T47D (cell line): ENCODE measurements at regions not wholly inside any gene's neighbourhood (a gene's known extent, or its start where the extent isn't known, plus 50 kb on each side); places are given as distances from the start of the nearest gene placed in this dataset.
A peak's percentile ranks its signal among the peaks of the same experiment; 100 is the strongest.
"Not testable (repeated sequence)": the region's sequence is repeated elsewhere in the genome, so short reads cannot be mapped to it uniquely, and the experiment has no call there.

Experiments used
- DNase-seq, 2 experiments: peaks; one replicate each; pipeline versions ENCODE4 v3.0.0 to v3.0.0-alpha.2; 2011 to 2012; ENCODE audit warnings: low read depth in 1 of 2, low spot score in 1 of 2
- JUND ChIP-seq: IDR thresholded peaks from 2 replicates; pipeline ENCODE4 v1.6.1; 2012; ENCODE audit warnings: low read depth
- in situ Hi-C: cut with HindIII; loops from 2 replicates; pipeline ENCODE4 v1.10.0; 2016; ENCODE audit warnings: low sequenced_read_pairs, low pct_unique_long_range_greater_than_20kb

- no peak for TF ChIP-seq JUND
- in situ Hi-C loops, result no loop called here
- no peak for DNase-seq
Observed at GRCh38 chr4:95779447-95779846, 60.4 kb upstream of the PDHA2 start.

GRCh38 chr4:95778666-95779065, 61.2 kb upstream of the PDHA2 start:
- no peak for TF ChIP-seq JUND
- DNase-seq, result no peak
- in situ Hi-C loops, result no loop called here

GRCh38 chr4:95770605-95771004, 69.3 kb upstream of the PDHA2 start:
- in situ Hi-C loops, DNase-seq: not testable (repeated sequence)

GRCh38 chr4:95764961-95765360, 74.9 kb upstream of the PDHA2 start:
- no peak for TF ChIP-seq JUND
- no peak for DNase-seq
- in situ Hi-C loops, result no loop called here

- in situ Hi-C loops, result no loop called here
- no peak for TF ChIP-seq JUND
- no peak for DNase-seq
Observed at GRCh38 chr4:95761871-95762270, 78.0 kb upstream of the PDHA2 start.

- no peak for TF ChIP-seq JUND
- peak in 1 of 2 experiments; percentile 5 for DNase-seq
- in situ Hi-C loops, result no loop called here
Observed at GRCh38 chr4:95761426-95761825, 78.5 kb upstream of the PDHA2 start.

- DNase-seq, in situ Hi-C loops: not testable (repeated sequence)
Observed at GRCh38 chr4:95760646-95761045, 79.2 kb upstream of the PDHA2 start.

GRCh38 chr4:95758001-95758400, 81.9 kb upstream of the PDHA2 start:
- DNase-seq, result no peak
- in situ Hi-C loops, result no loop called here
- TF ChIP-seq JUND, result no peak

- in situ Hi-C loops, result no loop called here
- TF ChIP-seq JUND, result no peak
- no peak for DNase-seq
Observed at GRCh38 chr4:95754667-95755066, 85.2 kb upstream of the PDHA2 start.

- DNase-seq, result no peak
- in situ Hi-C loops, result no loop called here
- no peak for TF ChIP-seq JUND
Observed at GRCh38 chr4:95749204-95749603, 90.7 kb upstream of the PDHA2 start.

GRCh38 chr4:95742872-95743271, 97.0 kb upstream of the PDHA2 start:
- no peak for TF ChIP-seq JUND
- no peak for DNase-seq
- in situ Hi-C loops, result no loop called here

- no peak for DNase-seq
- in situ Hi-C loops, result no loop called here
- no peak for TF ChIP-seq JUND
Observed at GRCh38 chr4:95742179-95742578, 97.7 kb upstream of the PDHA2 start.

- no peak for DNase-seq
- TF ChIP-seq JUND, result no peak
- in situ Hi-C loops, result no loop called here
Observed at GRCh38 chr4:95732061-95732460, 107.8 kb upstream of the PDHA2 start.

GRCh38 chr4:95729596-95729995, 110.3 kb upstream of the PDHA2 start:
- no peak for DNase-seq
- no peak for TF ChIP-seq JUND
- in situ Hi-C loops, result no loop called here

- no peak for TF ChIP-seq JUND
- no peak for DNase-seq
- in situ Hi-C loops, result no loop called here
Observed at GRCh38 chr4:95728145-95728544, 111.7 kb upstream of the PDHA2 start.
